Fibroblast of skin of left biceps (primary cell): ENCODE measurements at regions not wholly inside any gene's neighbourhood (a gene's known extent, or its start where the extent isn't known, plus 50 kb on each side); places are given as distances from the start of the nearest gene placed in this dataset.

Experiments used
- DNase-seq, 2 experiments: peaks; one replicate each; pipeline ENCODE4 v3.0.0-alpha.2; 2013; ENCODE audit warnings: low read depth in 2 of 2

DNA sequence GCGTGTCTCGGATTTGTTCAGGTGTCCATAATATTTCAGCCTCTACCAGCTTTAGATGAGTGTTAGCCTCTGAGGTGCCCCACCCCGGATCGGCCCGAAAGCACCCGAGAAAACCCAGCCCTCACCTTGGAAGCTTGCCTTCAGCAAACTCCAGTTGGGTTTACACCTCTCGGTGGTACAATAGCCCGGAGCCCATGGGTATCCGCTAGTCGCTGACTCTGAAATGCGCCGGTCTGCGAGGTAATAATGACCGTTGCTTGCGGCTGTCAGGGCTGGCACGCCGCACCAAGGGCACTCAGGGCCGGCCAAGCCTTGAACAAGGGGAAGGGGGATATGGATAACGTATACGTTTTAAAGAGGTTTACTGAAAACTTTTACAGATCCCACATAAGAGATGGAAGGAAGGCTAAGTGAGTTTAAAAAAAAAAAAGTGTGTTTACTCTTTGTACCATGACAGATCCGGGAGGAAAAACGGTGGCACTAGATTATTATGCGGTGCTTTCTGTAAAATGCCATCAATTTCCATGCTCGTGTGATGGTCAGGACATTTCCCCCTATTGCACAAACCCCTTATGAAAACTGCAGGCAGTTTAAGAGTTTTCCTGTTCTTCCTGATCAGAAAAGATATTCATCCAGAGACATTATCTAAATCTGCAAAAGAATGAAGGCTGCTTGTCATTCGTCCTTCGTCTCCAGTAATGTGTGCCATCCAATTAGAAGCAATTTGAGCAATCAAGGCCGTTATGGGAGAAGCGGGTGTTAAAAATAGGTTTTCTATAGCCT, 124.2 kb downstream of the TMEM161B start:
- DNase-seq, result no peak

DNA sequence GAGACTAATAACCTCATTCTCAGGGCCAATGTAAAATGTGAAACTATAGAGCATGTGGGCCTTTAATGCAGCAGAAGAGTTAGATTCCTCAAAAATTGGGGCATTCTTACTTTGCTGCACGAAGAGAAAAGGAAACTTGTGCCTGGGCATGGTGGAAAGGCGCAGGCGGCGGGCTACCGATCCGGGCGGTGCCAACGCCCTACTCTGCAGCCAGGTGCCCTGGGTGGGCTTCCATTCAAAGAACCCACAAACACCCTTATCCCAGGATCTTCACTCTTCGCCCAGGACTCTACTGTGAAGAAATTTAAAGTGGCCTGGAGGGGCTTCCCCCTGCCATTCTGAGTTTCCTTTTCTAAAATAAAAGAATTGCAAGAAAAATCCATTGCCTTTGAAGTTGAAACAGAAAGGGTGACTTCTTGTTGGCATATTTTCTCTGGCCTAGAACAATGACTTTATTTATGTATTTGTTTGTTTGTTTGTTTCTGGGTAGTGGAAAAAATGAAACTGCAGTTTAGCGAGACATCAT, 124.9 kb downstream of the TMEM161B start:
- no peak for DNase-seq

DNA sequence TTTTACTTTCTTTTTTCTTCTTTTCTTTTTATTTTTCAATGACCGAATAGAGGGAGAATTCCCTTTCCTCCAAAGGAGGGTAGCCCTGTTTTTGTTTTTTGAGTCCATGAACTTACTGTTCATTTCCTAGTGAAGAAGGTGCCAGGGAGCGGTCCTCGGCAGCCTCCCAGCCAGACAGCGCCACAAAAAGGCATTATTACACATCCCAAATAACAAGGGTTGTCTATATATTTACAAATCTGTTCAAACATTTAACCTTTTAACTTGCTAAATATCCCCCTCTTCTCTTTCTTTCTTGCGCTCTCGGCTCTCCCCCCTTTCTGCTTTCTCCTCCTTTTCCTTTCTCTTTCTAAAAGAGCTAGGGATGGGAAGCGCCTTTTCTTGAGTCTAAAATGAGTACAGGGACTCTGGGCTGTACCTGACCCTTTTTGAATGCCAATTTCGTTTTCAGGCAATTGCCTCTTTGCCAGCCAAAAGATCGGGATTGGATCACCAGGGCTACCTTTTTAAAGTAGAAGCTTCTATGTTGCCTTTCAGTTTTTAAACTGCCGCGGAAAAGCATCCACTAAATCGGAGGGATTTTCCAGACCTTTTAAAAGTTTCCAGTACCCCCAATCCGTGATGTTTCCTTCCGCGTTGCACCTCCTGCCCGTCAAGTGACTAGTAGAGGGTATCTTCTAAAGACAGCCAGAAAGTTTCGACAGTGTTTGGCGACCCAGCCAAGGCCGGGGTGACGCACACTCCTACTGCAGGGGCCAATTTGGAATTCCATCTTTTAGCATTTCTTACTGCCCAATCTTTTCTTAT, 125.6 kb downstream of the TMEM161B start:
- no peak for DNase-seq

DNA sequence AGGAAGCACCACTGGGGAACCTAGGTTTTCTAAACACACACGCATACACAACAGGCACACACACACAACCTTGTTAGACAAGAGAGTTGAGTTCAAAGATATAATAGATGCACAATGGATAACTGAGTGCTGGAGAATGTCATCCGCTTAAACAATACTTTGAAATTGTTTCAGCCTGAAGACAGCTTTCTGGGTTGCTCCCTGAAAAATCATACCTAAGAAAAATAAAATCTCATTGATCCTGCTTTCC, 126.1 kb downstream of the TMEM161B start:
- DNase-seq, result no peak

DNA sequence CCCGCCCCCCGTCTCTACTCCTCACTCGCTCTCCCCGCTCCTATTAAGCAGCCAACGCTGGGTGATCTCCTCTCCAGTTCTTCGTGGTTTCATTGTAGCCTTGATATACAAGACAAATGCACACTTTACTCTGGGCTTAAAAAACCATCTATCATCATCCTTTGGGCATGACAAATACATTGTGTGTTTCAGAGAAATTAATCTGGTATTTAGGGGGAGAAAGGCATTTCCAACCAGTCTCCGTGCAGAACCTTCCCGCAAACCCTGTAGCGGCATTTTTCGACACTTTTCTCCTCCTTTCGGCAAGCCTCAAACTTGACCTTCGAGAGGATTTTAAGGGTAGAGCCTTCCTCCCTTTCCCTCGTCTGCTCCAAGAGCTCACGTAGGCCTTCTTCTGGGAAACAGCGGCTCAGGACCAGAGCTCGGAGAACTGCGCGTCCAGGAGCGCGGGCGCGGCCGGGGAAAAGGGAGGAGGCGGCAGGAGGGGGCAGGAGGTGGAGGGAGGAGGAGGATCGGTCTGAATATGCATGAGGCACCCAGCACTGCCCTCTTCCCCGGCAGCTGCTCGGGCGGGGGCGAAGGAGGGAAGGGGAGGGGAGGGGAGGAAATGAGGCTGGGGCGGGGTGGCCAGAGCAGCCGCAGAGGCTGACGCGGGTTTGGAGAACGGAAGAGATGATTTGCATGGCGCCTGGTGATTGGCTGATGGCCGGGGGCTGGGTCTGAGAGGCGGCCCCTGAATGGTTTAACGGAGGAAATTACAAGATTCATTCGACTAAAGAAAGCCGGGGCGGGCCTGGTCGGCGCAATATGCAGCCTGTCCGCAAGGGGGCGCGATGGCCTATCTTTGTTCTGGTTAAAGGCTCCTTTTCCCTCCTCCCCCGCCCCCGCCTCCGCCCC, 127.5 kb downstream of the TMEM161B start:
- peak; percentile 87 to 88 for DNase-seq

DNA sequence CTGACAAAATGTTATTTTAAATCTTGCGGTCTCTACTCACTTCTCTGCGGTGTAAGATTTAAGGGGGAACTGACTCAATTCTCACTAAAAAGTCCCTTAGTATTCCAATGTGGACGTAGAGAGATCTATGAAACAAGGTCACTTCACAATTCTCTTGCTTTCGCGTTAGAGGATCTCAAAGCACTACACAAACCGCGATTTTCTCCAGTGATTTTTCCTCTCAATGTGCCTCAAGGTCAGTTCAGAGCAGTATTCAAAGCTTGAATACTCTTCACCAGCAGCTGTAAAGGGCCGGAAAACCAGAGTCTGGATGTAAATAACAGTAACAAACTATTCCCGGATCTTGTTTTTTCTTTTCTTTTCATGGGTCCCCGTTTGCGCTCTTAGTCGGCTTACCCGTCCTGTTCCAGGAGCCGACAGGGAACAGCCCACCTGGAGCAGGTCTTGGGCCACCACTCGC, 128.2 kb downstream of the TMEM161B start:
- DNase-seq, result no peak

DNA sequence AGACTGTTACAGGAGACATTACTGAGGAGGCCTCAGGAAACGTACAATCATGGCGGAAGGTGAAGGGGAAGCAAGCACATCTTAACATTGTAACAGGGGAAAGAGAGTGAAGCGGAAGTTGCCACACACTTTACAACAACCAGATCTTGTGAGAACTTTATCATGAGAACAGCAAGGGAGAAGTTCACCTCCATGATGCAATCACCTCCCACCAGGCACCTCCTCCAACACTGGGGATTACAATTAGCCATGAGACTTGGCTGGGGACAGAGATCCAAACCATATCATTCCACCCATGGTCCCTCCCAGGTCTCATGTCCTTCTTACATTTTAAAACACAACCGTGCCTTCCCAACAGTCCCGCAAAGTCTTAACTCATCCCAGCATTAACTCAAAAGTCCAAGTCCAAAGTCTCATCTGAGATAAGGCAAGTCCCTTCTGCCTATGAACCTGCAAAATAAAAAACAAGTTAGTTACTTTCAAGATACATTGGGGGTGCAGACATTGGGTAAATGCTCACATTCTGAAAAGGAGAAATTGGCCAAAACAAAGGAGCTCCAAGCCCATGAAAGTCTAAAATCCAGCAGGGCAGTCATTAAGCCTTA, 138.3 kb downstream of the TMEM161B start:
- DNase-seq, result no peak

DNA sequence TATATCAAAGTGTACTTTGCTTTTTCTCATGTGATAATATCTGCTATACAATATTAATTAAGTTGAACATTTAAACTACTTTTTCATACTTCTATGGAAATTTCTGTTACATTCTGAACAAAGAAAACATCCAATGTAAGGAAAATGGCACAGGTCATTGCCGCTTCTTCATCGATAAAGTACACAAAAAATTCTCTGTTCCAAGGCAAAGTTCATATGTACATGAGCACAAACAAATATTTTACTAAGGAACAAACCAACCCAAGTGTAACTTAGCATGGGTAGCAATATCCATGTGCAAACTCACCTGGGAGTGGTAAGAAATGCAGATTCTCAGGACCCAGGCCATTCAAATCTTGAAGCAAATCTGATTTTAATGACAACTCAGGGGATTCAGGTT, 139.8 kb downstream of the TMEM161B start:
- no peak for DNase-seq

DNA sequence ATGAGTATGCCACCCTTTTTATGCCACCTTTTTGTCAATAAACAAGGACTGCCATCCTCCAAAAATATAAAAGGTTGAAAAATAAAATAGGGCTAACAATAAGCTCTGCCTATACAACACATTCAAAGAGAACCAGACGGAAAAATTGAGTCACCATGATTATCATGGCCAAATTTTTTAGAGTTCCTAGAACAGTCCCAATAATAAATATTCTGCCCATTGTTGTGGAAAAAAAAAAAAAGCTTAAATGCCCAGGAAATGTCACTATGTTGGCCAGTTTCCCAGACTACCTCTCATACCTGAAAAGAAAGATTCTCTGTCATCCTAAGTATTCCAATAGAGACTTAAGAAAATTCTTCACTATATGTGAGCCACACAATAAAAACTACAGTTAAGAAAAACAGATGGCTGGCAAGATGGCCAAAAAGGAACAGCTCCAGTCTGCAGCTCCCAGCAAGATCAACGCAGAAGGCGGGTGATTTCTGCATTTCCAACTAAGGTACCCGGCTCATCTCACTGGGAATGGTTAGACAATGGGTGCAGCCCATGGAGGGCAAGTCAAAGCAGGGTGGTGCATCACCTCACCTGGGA, 149.0 kb downstream of the TMEM161B start:
- no peak for DNase-seq

DNA sequence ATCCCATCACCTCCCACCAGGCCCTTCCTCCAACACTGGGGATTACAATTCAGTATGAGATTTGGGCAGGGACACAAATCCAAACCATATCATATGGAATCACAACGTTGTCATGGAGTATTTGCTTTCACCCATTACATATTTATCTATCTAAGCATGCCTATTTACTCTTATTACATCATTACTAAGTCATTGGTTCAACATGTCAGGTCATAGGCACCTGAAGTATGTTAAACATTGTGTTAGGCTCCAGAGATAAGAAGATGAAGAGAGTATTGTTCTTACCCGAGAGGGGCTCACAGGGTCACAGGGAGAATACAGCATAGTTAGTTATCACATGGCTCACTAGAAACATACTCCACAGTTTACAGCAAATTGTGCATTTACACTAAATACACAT, 150.5 kb downstream of the TMEM161B start:
- DNase-seq, result no peak

DNA sequence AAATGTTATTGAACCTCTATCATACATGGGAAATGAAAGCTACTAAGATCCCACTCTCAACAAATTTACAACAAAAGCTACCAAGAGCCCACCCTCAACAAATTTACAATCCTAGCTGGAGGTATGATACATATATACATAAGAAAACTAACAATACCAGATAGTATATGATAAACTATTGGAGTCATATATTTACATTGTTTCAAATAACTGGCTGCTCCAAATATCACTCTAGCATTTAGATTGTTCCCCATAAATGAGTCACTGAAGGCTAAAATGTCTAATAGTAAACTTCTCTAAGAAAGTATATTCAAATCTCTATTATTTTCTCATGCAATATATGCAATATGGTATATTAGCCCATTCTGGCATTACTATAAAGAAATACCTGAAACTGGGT, 151.1 kb downstream of the TMEM161B start:
- no peak for DNase-seq

DNA sequence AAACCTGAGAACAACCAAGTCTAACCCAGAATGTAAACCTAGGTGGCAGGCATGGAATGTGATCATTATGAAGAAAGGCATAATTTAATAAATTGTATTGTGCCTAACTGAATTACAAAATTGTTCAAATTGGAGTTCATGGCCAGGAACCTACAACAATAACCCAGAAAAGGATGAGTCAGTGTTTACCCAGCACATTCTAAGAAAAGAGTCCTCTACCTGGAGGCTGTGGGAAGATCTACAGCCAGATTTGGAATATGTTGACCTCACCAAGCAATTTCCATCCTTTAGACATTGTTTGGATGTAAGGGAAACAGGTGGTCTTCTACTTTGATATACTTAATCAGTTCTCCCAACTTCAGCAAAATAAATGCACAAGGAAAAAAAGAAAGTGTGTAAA, 152.2 kb downstream of the TMEM161B start:
- no peak for DNase-seq

DNA sequence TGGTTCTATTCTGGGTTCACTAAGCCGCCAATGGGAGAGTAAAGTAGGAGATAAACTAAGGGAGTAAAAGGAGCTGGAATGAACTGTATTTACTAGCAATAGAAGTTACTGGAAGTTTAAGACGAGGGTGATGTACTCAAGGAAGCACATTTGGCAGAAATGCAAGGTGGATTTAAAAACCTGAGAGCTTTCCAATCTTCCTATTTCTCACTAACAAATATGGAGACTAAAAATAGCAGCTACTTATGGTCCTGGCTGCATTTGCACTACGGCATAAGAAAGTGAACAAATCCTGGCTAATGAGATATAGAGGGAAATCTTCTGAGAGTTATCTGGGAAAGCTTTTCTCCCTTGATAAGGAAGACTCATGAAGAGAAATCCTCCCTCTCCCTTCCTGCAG, 153.4 kb downstream of the TMEM161B start:
- no peak for DNase-seq

DNA sequence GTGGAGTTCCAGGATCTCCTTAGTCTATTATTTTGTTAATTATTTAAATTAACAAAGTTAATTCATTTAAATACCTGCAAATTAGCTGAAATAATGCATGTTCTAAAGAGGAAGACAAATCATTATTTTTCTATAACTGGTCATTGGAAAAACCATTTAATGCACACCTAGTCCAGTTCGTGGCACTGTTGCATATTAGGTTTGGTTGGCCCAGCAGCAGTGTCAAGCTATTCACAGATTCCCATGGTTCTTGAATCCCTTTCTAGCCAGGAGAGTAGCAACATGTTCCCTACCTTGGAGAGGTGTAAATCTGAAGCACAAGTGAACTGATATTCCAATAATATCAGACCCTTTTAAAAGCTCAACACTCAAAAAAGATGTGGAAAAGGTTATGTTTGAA, 155.2 kb downstream of the TMEM161B start:
- no peak for DNase-seq

DNA sequence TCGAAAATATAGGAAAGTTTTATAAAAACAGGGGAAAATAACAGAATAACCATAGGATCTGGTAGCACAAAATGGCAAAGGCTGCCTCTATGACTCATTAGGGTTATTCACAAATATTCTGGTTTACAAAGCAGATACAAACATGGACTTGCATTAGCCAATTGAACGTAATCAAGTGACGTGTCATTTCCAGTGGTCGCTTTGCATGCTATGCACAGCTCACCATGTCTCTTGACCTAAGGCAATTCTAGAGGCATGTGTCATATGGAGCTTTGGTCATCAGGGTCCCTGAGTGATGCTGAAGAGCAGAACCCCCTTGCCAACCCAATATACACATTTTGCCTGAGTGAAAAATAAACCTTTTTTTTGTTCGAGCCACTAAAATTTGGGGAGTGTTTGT, 158.8 kb downstream of the TMEM161B start:
- DNase-seq, result no peak

DNA sequence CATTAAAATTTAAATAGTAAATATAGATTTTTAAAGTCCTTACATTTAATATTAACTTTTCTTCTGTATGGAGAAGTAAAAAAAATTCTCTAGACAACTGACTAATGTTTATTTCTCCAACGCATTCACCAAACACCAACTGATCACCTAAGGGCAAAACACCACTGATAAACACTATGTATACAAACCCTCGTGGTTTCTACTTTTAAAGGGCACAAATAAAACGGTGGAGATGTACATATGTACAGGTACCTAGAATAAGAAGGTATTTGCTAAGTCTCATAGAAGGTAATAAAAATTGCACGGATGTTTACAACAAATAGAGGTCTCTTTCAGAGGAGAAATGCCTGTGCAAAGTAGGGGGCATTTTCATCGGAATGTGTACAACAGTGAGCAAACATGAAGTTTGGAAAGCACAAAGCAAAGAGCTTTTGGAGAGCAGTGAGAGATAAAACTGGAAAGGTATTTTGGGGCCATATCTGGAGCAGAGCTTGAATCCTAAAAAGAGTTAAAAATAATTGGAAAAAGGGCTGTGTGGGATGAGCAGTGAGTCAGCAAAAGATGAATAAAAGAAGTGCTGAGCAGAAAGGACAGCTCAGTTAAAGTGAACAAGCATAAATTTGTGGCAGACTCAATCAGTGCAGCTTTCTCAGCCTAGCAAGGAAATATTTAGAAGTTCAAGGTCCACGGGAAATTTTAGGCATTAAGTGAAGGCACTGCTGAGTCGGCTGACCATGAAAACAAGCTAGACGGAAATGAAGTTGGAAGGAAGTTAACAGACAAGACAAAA, 160.0 kb downstream of the TMEM161B start:
- DNase-seq, result no peak

DNA sequence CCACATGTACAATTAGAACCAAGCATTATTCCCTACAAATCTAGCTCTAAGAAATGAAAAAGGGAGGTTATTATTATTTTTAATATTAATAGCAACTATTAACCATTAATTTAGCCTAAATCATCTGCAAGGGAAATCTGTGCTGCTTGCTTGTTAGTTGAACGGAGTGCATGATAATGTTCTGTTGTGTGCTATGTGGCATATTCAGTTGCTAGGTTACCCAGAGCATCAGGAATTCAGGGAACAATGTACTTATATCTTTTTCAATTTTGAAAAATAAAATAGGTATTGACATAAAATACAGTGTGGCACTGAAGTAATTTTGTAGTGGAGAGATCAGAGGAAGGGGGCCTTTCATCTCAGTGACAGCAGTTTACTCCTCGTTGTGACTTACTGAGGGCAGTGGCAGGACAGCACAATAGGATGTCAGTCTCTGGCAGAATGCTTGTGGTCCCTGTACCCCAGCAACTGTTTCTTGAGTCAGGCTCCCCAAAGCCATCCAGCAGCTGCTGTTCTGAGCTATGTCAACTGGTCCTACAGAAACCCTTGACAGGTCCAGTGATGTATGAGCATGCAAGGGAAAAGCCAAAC, 173.6 kb downstream of the TMEM161B start:
- no peak for DNase-seq

DNA sequence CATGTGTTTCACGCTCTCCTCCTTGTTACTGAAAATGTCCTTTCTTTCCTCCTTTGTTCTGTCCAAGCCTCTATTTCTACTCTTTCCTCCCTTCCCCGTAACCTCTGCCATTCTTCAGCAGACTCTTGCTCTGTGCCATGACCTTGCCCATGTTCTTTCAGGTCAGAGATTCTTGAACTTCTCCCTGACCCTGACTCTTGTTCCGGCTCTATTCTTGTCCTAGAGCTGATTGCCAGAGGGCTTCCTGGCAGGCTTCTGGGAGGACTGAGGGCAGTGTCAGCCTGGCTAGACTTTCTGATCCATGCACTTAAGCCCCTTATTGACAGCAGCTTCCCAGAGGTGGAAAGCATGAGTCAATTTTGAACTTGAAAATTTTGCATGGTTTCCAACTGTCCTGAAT, 174.2 kb downstream of the TMEM161B start:
- DNase-seq, result no peak

DNA sequence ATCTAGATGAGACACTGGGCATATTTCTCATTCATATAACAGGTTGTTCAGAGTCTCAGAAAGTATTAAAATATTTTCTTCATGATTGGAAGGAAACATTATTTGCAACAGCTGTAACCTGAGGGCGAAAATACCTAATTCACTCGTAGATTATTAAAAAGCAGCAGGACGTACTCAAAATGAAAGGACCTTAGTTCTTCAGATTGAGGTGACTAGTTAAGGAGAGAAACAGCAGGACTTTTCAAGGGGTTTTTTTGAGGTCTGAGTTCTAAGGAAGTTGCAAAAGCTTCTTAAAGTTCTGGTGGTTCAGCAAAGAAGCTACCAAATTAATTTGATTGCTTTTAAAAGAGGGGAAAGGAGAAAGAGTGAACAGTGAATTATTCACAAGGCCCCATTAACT, 174.9 kb downstream of the TMEM161B start:
- no peak for DNase-seq

DNA sequence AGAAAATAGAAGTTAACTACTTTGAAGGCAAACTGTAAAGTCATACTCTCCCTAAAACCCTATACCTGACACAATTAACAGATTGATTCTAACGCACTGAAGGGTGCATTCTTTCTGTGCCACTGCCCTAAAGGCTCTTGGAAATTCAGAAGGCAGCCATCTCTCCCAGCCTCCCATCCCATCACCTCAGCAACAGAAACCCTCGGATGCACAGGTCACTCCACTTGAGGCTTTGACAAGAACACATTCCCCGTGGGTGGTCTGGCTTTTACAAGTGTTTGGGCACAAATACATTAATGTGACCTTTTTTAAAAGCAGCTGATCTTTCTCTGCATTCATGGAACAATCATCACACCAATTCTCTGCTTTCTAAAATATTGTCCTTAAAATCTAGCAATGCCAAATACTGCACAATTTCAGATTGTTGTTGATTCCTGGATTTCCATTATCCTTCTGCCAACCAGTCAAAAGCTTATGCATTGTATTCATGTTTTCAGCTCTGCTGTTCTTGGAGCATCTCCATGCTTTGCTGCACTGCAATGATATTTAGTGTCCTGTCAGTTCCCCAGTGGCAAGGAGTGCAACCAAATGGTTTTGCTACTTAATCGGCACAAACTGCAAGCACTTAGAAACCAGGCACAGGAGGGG, 175.6 kb downstream of the TMEM161B start:
- no peak for DNase-seq
